Posterior vena cava (tissue), 2 donors: ENCODE measurements at regions not wholly inside any gene's neighbourhood (a gene's known extent, or its start where the extent isn't known, plus 50 kb on each side); places are given as distances from the start of the nearest gene placed in this dataset.

Experiments used
- DNase-seq: peaks from one replicate; pipeline ENCODE4 v3.0.0-alpha.2; 2020; ENCODE audit warnings: low spot score
- intact Hi-C, 2 donors: fragments of 100-400 bp; cut with DNase I; formaldehyde crosslinking; loops; one replicate each; pipeline versions ENCODE4 v1.14.1 to v1.14.2; 2022 to 2023
- donor health status: DM: yes; HTN: yes; CAD: no.
- donor health status: DM: yes; HTN: yes; CAD: no.

DNA sequence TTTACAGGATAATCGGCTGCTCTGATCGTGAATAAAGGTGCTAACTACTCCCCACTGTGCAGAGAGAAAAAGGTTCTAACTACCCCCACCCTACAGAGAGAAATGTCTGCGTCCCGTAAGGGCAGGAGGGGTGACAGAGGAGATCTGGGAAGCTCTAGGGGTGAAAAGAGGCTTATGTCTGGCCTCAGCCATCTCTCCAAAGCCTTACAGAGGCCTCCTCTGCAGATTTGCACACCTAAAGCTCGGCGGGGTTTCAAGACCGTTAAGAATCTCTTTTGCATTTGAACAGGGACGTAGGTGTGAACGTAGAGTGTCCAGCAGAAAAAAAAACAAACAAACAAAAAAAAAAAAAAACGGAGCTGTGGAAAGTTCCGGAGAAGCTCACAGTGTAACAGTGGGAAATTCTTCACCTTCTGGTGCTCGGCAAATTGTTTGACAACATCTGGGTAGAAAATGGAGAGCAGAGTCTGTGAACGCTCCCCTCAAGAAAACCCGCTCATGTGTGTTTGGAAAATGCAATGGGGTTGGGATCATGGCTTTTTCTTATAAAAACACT, 161.0 kb downstream of the SHOX start:
- intact Hi-C loops = no loop called here
- DNase-seq = peak; percentile 28

DNA sequence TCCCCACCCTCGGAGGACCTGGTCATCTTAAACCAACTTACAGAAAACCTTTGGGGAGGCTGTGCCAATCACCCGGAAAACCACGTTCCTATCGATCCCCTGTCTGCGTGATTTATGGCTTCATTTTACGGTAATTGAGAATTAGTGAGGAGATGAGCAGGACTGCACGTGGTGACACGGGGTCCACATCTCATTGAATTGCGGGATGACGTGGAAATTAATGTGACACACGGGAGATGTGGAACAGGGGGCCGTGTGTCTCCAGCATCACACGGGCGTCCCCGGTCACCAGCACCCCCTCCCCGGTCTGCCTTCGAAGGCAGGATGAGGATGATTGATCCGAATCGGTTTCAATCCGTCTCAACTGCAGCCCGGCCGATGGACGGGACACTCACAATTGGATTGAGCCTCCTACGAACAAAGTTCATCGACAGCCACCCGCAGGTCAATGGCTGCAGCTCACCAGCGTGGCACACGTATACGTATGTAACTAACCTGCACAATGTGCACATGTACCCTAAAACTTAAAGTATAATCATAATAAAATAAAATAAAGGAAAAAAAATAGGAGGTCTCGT, 160.3 kb downstream of the SHOX start:
- intact Hi-C loops = no loop called here
- DNase-seq = peak; percentile 38

DNA sequence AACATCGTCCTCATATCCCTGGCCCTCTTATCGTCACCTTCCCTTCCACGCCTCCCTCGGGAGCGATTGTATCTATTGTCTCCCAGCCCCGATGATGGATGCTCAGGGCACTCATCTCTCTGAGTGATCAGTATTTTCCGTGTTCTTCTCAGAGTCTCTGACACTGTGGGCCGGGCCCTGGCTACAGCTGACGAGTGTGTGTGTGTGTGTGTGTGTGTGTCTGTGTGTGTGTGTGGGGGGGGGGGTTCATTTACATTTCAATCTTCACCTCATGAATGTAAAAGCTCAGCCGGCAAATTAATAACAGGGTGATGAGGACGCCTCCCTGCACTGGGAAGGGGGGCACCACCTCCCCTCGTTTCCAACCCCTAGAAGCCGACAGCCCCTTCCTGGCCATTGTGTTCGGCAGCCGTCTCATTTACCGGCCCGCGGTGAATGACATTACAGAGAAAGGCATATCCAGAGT, 159.5 kb downstream of the SHOX start:
- intact Hi-C loops = no loop called here
- DNase-seq = peak; percentile 24

DNA sequence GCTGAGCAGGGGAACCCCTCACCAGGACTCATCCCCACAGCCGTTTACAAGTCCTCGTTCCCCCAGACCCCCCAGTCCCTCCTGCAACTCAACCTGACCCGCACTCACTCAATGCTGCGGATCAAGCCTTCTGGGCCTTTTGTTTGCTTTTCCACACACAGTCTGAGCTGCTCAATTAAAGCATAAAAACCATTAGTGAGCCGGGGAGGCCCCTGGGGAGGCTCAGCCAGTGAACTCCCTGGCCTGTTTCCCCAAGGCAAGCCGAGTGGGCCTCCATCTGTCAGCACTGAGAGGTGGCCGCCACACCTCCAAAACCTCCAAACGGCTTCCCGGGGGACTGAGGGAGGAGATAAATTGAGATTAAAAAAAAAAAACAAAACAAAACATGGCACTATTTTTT, 158.5 kb downstream of the SHOX start:
- peak; percentile 52 for DNase-seq
- intact Hi-C loops = no loop called here

DNA sequence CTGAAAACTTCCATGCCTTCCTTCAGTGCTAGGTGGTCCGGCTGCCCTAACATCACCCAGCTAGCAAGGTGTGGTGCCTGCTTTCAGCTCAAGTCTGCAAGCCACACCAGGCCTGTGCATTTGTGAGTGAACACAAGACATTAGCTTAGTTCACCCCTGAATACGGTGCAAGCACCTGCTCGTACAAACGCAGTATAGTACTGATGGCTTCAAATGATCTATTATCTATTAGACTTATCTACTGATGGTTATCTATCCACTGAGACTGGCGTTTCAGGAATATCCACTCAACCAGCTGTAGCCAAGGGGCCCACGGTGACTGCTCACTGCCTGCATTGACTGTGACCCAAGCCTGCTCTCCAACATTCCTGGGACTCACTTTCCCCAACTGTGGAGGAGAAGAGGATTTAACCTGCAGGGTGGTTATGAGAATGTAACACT, 155.9 kb downstream of the SHOX start:
- peak; percentile 28 for DNase-seq
- intact Hi-C loops = no loop called here

DNA sequence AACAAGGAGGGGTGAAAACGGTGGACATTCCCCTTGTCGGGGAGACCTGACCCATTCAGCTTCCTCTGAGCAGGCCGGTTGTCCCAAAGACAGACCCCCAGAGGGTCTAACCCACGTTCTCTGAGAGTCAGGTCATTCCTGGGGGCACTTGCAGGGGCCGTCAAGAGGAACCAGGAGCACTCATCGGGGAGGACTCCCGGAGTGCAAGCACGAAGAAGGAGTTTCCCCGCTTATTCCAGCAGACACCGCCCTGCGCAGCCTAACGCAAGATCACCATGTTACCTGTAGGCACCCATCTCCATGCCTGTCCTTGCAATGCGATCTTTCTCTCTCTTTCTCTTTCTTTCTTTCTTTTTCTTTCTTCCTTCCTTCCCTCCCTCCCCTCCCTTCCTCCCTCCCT, 154.2 kb downstream of the SHOX start:
- intact Hi-C loops = no loop called here
- peak; percentile 53 for DNase-seq

DNA sequence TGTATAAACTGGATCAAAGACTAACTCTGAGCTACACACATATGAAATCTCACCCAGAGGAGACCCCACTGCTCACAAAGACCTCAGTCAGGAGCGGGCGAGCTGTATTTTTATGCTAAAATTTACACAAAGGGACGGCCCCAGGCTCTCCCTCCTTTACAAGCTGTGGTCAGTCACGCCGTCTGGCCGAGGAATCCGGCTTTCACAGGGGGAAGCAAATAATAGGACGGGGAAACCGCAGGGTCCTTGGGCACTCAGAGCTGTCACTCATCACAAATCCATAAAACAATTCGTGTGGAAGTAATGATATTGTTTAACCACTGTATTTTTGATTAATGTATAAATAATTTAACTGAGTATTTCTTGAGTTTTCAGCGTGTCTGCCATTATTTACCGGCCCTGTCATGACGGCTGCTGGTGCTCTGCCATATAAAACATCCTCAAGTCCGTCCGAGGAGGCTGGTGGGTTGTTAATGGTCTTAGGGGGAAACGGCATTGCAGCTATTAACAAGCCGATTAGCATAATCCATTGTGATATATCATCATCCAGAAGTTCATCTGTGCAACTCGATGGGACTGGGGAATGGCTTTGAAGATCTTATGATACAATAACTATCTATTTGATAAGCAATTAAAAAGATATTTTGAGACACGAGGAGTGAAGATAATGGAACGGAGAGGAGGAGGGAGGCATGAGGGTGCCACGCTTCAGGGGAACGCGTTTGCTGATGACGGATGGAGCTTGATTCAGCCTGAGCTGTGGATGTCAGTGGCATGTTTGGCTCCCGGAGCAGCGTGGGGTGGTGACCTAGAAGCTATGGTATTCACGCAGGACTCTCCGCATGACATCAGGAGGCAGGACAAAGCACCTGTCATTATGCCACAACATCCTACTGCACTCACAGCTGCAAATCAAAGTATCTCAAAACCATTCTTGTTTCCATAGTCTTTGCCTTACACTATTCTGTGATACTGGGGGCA, 150.9 kb downstream of the SHOX start:
- intact Hi-C loops = no loop called here
- peak; percentile 53 for DNase-seq

DNA sequence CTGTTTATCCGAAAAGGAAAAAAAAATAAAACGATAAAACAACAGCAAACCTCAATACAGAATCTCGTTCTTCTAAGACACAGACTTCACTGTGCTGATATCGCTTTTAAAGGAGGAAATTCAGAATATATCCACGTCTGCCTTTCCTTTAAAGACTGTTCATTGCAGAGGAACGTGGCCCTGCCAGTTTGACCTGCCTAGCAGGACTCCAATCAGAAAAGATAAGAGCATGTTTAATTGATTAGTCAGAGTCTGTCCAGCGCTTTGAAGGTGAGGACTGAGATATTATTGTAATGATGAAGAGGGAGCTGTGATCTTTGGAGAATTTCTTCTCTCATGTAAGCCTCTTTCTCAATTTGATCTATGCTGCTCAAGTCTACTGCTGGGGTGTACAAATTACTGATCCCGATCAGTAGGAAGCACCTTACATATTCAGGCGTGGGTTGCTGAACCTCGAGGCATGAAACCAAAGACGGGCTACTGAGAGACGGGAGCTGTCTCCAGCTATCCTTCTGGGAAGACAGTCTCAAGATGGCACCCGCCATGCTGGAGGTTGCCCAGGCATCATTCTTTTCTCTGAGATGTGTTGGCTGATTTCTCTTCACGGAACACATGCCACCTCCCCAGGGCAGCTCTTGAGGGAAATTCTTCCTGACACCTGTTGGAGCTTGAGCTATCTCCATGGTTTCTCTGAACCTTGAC, 146.1 kb downstream of the SHOX start:
- peak; percentile 38 for DNase-seq
- intact Hi-C loops = no loop called here

DNA sequence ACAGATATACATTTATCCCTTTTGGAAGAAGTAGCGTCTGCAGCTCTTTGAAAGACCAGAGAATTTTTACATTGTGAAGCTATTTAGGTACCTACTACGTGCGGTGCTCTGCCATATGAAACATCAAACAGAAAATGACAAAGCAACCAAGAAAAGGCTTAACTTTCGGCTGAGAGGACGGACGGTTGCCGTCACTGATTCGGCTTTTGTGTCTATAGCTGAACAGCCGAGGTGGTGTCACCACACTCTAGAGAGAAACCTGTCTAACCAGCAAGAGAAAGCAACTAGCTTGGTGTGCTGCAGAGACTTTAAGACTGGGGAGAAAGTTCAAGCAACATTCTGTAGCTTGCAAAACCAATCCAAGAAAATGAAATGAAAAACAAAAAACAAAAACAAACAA, 145.5 kb downstream of the SHOX start:
- intact Hi-C loops = no loop called here

DNA sequence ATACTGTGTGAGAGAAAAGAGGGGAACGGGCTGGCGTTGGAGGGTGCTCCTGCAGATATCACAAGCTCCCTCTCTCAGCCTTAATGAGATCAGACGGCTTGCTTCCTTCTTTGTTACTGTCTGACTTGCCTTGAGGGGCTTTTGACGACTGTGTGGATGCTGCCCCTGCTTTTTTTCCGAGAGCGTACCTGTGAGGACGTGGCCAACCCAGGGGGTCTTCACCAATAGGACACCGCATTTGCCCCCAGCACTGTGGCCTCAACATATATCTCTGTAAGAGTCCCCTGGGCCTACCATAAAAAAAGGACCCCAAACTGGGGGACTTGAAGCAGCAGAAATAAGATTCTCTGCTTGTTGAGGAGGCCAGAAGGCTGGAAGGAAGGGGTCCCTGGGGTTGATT, 143.9 kb downstream of the SHOX start:
- peak; percentile 43 for DNase-seq
- intact Hi-C loops = no loop called here

More for the DNA sequence above, 145.5 kb downstream of the SHOX start:
- peak; percentile 32 for DNase-seq

DNA sequence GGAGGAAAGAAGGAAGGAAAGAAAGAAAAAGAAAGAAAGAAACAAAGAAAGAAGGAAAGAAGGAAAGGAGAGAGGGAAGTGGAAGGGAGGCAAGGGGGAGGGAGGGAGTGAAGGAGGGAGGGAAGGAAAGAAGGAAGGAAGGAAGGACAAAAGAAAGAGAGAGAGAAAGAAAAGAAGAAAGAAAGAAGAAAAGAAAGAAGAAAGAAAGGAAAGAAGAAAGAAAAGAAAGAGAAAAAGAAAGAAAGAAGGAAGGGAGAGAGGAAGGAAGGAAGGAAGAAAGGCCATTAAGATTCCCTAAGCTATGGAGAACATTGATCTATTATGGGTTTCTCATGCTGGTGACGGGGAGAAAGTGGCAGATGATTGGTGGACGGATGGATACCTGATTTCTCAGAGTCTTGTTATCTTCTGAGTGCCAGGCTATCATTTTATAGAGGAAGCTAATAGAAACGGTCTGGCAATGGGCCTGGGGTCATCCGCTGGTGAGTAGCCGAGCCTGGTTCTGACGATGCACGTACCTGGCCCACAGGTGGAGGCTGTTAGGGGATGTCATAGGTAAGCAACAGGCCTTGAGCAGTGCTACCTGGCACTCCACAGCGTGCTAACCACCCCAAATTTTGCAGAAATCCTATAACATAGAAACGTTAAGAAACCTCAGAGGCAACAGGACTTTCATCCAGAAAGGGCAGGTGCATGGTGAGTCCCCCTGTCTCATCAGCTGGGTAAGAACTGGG, 142.9 kb downstream of the SHOX start:
- intact Hi-C loops = no loop called here
- peak; percentile 58 for DNase-seq

DNA sequence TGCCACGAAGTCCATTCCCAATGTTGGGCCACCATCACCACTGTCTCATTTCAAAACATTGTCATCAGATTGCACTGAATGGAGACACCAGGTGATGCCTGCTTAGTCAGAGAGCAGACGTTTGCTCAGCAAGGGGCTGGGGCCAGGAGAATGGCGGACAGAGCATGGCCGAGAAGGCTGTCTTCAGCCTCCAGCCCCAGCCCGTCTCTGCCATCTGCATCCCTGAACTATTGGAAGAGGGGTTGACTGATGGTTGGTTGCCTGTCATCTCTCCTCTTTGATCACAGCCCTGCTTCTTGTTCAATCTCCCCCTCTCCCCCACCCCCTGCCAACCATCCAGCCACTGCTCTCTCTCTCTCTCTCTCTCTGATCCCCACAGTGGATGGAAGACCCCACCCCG, 140.9 kb downstream of the SHOX start:
- intact Hi-C loops = no loop called here
- peak; percentile 55 for DNase-seq

DNA sequence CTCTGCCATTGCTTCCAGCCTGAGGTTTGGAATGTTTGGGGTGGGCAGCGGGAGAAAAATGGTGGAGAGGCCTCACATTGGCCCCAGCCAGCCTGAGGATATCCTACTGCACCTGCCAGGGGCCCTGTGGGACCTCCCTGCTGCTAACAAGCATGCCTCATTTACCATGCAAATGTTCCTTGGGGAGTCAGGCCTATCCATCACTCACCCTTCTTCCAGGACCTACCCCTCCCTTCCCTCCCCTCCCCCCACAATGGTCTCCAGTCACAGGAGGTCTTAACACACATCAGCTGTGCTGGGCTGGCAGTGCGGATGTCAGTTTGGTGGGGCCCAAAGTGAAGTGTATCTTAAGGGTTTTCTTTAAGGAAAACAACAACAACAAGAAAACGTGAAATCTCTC, 139.2 kb downstream of the SHOX start:
- peak; percentile 57 for DNase-seq
- intact Hi-C loops = no loop called here

DNA sequence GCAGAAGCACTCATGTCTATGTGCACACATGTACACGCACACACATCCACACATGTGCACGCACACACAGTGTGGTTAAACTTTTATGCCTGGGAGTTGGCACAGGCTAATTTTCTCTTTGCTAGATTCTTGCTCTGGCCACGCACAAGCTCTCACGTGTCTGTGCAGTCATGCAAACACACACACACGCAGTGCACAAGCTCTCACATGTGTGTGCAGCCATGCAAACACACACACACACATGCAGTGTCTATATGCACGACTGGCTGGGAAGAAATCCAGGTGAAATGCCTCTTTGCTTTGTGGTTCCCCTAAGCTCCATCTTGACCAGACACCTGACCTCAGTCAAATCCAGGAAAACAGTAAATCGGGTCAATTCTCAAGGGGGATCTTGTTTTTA, 138.0 kb downstream of the SHOX start:
- intact Hi-C loops = no loop called here
- DNase-seq = peak; percentile 9

DNA sequence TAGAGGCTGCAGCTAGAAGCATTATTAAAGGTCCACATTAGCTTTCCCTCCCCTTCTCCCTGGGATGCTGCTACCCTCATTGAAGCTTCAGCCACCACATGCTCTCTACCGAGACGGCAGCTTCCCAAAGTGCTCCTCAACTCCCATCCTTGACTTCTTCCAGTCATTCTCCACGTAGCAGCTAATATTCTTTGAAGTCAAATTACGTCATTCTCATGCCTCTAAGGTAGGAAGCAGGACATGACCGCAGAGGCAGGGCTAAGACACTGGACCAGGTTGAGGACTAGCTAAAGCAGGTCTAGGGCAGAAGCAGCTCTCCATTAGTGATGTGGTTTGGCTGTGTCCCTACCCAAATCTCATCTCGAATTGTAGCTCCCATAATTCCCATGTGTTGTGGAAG, 128.3 kb downstream of the SHOX start:
- intact Hi-C loops = no loop called here
- no peak for DNase-seq

DNA sequence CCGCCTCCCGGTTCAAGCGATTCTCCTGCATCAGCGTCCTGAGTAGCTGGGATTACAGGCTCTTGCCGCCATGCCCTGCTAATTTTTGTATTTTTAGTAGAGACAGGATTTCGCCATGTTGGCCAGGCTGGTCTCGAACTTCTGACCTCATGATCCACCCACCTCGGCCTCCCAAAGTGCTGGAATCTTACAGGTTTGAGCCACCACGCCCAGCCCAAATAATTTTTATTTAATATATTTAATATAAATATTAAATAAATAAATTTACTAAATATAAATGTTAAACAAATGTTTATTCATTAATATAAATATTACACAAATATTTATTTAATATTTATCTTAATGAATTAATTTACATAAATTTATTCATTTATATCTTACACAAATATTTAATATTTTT, 120.2 kb downstream of the SHOX start:
- peak; percentile 11 for DNase-seq
- intact Hi-C loops = no loop called here

DNA sequence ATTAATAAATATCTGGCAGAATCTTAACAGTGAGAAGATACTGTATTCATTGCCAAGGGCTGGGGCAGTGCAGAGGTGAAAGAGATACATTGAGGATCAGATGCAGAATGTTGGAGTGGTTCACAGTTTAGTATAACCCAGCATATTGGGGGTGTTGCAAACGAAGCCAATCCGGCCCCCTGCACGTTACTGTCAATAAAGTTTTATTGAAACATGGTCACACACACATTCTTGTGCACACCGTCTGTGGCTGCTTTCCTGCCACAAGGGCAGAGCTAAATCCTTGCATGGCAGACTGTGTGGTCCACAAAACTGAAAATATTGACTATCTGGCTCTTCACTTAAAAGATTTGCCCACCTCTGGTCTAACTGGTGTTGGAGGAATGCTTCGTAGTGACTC, 119.7 kb downstream of the SHOX start:
- intact Hi-C loops = no loop called here
- peak; percentile 40 for DNase-seq

DNA sequence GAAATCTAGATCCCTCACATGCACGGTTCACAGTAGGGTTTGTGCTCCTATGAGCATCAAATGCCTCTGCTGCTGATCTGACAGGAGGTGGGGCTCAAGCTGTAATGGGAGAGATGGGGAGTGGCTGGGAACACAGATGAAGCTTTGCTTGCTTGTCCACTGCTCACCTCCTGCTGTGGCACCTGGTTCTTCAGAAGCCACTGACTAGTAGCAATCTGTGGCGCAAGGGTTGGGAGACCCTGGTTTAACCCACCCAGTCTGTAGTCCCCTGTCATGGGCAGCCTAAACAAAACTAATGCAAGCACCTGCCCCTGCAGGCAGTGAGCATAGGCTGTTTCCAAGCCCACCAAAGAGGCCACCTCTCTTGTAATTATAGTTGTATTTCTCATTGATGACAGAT, 116.6 kb downstream of the SHOX start:
- intact Hi-C loops = no loop called here
- DNase-seq = peak; percentile 52

DNA sequence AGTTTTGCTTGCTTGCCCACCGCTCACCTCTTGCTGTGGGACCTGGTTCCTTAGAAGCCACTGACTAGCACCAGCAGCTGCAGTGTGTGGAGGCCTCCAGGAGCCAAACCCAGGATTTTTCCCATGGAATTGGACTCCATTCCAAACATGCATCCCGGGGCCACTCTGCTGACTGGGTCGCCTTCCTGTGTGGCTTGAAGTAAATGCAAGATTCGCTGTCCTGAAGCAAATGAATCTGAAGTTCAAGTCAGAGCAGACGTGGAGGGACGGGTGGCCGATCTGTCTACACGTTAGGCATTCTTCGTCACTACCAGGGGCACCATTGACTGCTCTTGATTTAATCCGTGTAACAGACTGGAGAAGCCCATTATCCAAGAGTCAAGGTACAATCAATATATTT, 109.0 kb downstream of the SHOX start:
- no peak for DNase-seq
- intact Hi-C loops = no loop called here
